ENCODE measurements at regions not wholly inside any gene's neighbourhood (a gene's known extent, or its start where the extent isn't known, plus 50 kb on each side); places are given as distances from the start of the nearest gene placed in this dataset.

- DNase-seq (ENCODE audit: low read depth) = no peak
Measured at GRCh38 chr18:32621034-32621433, 150.4 kb upstream of the GAREM1 start.

GRCh38 chr18:32618546-32618945 is 147.9 kb upstream of the GAREM1 start:
- no peak for DNase-seq (ENCODE audit: low read depth)

GRCh38 chr18:32613821-32614220 is 143.1 kb upstream of the GAREM1 start:
- no peak for DNase-seq (ENCODE audit: low read depth)

DNA sequence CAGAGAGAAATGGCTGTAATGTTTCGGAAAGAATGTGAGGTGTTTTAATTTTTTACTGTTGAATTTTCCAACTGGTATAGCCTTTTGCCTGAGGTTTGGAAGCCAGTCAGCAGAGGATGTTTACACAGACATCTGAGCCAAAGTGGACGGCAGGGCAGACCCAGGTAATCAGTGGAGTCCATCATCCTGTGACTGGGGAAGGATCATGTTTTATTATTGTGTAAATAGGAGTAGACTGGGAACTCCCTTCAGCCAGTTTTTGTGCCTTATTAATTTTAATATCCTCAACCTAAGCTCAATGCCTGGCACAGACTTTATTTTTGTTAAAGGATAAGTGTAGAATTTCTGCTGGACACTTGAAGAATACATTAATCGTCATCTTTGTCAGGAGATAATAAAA is 142.0 kb upstream of the GAREM1 start:
- DNase-seq (ENCODE audit: low read depth) = no peak

GRCh38 chr18:32610176-32610575 is 139.5 kb upstream of the GAREM1 start:
- DNase-seq (ENCODE audit: low read depth) = no peak

DNA sequence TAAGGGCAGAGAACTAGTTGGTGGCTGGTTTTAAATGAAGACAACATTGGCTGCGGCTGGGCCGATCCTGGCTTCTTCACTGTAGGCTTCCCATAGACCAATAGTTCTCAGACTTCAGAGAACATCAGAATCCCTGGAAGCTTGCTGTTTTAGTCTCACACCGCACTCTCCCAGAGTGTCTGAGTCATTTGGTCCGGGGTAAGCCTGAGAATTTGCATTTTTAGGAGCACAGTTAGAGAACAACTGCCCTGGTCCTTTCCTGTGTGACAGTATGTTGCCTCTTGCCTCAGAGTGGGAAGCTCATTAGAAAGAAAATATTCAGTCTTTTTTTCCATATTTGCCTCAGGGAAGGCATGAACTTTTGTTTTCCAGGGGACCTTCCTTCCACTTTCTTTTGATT is 137.1 kb upstream of the GAREM1 start:
- DNase-seq (ENCODE audit: low read depth) = no peak

- DNase-seq (ENCODE audit: low read depth) = no peak
Measured at GRCh38 chr18:32598144-32598543, 127.5 kb upstream of the GAREM1 start.

- no peak for DNase-seq (ENCODE audit: low read depth)
Measured at GRCh38 chr18:32596501-32596900, 125.8 kb upstream of the GAREM1 start.

DNA sequence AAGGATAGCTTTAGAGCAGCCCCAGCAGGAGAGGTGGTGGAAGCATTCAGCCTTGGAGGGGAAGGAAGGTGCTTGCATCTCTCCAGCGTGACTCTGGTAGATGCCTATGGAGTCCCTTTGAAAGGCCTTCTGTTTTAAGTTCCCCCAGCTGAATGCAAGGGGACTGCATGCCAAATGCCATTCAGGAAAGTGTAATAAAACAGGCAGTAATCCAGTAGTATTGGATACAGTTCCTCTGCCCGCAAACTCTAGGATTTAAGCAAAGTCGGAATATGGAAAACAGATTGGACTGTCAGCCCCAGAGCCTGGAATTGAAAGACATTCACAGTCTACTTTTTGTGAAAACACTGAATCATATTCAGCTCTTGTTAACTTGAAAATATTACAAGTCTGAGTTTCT is 125.2 kb upstream of the GAREM1 start:
- DNase-seq (ENCODE audit: low read depth) = no peak

DNA sequence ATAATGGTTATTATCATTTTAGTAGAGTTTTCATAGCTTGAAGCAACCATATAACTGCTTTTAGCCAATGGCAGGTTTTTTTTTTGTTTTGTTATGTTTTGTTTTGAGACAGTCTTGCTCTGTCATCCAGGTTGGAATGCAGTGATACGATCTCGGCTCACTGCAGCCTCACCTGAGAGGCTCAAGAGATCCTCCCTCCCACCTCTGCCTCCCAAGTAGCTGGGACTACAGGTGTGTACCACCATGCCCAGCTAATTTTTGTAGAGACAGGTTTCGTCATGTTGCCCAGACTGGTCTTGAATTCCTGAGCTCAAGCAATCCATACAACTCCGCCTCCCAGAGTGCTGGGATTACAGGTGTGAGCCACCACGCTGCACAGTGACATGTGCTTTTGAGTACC is 117.5 kb upstream of the GAREM1 start:
- DNase-seq (ENCODE audit: low read depth) = no peak

DNA sequence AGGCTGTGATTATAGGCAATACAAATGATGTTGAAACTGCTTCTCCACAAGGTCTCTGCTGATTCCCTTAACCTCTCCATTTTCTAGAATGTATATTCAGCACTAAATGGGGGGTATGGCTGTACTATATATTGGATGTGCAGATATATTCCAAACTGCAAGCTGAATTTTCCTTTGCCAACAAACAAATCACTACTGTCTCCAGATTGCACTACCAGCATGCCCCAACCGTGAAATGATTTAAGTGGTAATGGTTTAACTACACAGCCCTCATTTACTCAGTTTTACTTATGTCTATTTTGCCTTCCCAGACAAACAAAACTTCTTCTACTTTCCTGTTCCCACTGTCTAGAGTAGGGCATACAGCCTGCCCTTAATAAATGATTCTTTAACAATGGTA is 112.7 kb upstream of the GAREM1 start:
- no peak for DNase-seq (ENCODE audit: low read depth)

GRCh38 chr18:32582455-32582854 is 111.8 kb upstream of the GAREM1 start:
- DNase-seq (ENCODE audit: low read depth) = no peak

DNA sequence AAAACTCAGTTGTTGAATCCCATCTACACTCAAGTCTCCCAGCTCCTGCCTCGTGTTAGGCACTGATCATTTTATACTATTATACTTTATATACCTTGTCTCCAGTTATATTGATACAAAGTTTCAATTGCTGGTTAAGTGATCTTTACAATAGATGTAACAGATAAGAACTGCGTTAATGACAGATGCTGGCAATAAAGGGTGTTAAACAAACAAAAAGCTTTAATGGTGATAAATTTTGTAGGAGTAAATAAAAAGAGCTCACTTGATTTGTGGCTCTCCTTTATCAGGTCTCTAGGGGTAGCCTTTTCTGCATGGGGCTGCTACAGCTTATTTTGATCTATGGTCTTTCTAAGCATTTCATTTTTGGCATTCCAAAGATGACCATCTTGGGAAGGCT is 106.9 kb upstream of the GAREM1 start:
- DNase-seq (ENCODE audit: low read depth) = no peak

DNA sequence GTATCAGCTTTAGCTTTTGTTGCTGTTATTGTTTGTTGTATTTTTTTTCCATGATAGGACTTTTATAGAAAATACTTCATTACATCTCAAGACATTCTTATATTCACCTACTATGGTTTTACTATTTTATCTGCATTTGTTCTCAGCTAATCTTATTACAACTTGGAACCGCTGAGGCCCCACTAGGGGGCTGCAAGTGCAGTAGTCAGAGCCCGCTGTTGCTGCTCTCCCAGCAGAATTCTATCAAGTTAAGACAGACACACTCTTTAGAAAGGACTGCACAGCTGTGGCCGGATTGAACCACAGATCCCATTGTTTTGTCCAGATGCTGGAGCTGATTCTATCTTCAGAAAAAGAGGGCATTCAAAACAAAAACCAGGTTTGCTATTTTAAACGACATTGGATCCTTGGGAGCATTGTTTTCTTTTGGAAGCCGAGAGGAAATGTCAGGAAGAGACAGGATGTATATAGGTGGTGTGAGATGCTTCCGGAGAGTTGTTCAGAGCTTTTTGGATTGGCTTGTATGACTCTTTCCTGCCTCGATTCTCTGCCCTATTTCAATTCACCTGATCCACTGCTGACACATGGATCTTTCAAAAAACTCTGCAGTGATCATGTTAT is 105.7 kb upstream of the GAREM1 start:
- DNase-seq (ENCODE audit: low read depth) = no peak

- no peak for DNase-seq (ENCODE audit: low read depth)
Measured at GRCh38 chr18:32566960-32567359, 96.3 kb upstream of the GAREM1 start.

DNA sequence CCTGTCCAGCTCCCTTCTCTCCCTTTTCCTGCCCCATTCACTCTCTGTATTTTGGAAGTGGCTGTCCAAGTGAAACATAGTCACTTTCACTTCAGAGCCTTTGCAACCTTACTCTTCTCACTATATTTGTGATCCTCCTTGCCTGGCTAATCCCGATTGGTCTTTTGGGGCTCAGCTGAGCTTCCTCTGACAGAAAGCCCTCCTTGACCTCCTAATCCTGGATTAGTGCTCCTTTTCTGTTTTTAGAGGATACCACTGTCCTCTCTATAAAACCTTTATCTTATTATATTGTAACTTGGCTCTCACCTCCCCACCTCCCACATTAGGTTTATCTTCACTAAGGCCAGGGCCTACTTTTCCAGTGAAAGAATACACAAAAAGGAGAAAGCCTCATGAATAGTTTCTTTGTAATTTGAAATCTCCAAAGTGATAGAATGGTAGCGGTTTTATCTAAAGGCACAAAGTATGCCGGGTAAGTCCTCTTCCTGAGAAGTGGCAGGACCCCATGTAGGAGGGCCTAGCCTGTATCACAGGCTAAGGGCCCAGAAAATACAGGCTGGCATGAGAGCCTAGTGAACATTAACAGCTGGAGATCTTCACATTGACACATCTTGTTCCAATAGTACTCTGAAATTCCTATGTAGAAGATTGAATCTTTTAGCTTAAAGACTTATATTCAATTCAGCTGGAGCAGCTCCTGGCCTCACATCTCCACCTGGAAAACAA is 83.1 kb upstream of the GAREM1 start:
- DNase-seq (ENCODE audit: low read depth) = no peak

GRCh38 chr18:32553174-32553573 is 82.5 kb upstream of the GAREM1 start:
- DNase-seq (ENCODE audit: low read depth) = no peak

GRCh38 chr18:32552421-32553030 is 81.8 kb upstream of the GAREM1 start:
- peak; percentile 34 for DNase-seq (ENCODE audit: low read depth)

DNA sequence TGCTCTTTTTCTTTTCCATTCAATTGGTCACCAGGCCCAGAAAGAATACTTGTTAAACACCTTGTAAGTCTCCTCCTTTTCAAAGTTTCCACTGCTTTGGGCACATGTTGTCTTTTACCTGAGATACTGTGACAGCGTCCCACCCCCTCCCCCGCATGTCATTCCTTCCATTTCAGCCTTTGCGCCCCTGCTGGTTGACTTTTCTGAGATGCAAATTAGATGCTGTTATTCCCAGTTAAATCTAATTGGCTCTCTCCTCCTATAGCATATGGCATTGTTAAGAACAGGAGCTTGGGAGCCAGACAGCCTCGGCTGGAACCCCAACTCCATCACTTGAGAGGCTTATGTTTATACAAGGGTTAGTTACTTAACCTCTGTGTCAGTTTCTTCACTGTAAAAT is 80.3 kb upstream of the GAREM1 start:
- no peak for DNase-seq (ENCODE audit: low read depth)

DNA sequence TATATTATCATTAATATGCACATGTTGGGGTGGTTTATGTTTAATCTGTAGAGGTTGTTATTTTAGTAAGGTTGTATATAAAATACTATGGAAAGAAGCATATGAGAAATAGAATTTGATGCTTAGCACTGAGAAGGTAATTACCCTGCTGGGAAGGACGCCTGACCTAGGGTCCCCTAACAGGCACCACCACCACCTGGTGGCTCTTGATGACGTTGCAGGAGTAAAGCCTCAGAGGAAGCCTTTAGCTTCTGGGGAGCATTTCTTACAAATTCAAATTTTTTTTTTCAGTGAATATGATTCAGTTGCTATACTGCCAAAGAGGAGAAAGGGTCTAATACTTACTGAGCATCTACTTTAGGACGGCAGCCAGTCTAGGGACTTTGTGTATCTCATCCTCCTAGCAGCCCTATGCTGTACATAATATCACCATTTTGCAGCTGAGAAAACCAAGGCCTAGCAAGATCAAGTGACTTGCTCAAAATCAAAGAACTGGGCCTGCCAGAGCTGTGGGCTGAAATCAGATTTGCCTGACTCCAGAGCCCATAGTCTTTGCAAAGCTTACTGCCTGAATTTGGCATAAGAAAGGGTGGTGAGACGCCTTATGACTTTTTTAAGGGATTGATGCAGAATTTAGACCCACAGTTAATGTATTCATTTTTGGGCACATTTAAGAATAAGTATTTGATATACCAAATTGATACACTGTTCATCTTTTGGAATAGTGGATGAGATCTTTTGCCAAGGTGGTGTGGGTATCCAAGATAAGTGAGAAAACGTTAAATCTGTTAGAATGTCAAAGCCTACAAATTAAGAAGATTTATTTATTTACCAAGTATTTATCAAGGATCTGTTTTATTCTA is 78.8 kb upstream of the GAREM1 start:
- DNase-seq (ENCODE audit: low read depth) = peak; percentile 16

DNA sequence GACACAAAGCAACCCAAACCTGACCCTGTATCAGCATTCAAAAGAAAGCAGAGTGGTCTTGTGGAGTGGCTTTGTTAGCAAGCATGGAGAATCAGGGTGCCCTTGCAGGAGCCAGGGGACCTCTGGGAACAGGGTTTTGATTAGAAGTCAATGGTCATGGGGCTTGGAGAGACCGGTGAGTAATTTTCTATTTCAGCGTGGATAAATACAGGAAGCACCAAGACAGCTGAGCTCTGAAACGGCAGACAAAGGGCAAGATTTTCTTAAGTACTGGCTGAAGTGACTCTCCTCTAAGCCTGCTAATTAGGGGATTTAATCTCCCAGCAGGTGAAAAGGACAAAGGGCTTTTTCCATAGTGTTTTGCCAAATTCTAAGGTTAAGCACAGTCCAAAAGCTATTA is 78.0 kb upstream of the GAREM1 start:
- no peak for DNase-seq (ENCODE audit: low read depth)

DNA sequence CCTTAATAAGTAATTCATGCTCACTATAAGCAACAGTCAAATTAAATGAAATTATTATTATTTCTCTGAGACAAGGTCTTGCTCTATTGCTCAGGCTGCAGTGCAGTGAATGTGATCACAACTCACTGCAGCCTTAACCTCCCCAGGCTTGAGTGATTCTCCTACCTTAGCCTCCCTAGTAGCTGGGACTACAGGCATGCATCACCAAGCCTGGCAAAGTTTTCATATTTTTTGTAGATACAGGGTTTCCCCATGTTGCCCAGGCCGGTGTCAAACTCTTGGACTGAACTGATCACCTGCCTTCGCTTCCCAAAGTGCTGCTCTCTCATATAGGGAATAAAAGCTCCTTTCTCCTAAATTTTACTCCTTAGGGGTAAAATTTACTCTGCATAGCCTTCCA is 74.9 kb upstream of the GAREM1 start:
- no peak for DNase-seq (ENCODE audit: low read depth)

GRCh38 chr18:32544088-32544487 is 73.4 kb upstream of the GAREM1 start:
- DNase-seq (ENCODE audit: low read depth) = no peak
